ENCODE measurements at regions not wholly inside any gene's neighbourhood (a gene's known extent, or its start where the extent isn't known, plus 50 kb on each side); places are given as distances from the start of the nearest gene placed in this dataset.

DNA sequence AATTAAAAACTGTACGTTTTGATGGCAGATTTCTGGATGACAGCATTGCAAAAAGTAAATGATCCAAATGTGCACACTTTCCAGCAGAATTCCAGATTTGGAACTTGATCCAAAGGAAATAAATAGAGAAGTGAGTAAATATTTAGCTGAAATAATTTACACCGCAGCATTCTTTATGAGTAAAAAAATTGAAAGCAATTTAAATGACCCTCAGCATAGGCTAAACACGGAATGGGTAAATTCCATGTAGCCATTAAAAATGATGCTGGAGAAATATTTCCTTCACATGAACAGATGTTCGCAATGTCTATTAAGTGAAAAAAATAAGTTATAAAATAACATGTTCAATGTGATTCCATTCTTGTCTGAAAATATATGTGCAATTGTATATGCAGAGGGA lies 424.8 kb downstream of the HS3ST3B1 start:
- CTCF ChIA-PET (ENCODE audit: low intra/inter-chr PET ratio, low total read pairs), result no interaction called here
- DNase-seq (ENCODE audit: low spot score), result no peak

More for the DNA sequence above, 424.8 kb downstream of the HS3ST3B1 start:
- no peaks in the 10 kb centered on the region for H3K27me3 ChIP-seq (ENCODE audit: control insufficient read depth in 1 of 2, insufficient read depth in 2 of 2, low read length in 2 of 2)
- H3K4me1 ChIP-seq (ENCODE audit: insufficient read depth, low read length), result no peaks in the 10 kb centered on the region
- H3K4me3 ChIP-seq (replicated peaks in 1 of 3; ENCODE audit: insufficient read depth in 1 of 3, low read depth in 2 of 3, low read length in 3 of 3), result no peak overlapping the region
- ATAC-seq (no peak), FAIRE-seq (no peak)
- 52% methylated on average over 4 of the region's 4 CpGs for WGBS (ENCODE audit: low lambda C conversion rate)
- H3K27ac ChIP-seq (ENCODE audit: extremely low read length, insufficient read depth, low read length), result no peak overlapping the region
- POLR2A ChIA-PET, result no interaction called here
- intact Hi-C loops (cut with micrococcal nuclease; ENCODE audit: unreplicated experiment), result no loop called here
- in situ Hi-C loops (cut with HindIII; ENCODE audit: extremely low pct_ligation_motif_present, low pct_unique_long_range_greater_than_20kb), result no loop called here
- no peak for TF ChIP-seq LRRFIP1 (CRISPR knock-in tag; conservative IDR thresholded peaks at IDR 0.05)
- no peak for TF ChIP-seq MEIS2 (CRISPR knock-in tag; IDR thresholded peaks at IDR 0.05)
- no peak for TF ChIP-seq ZNF776 (CRISPR knock-in tag; IDR thresholded peaks at IDR 0.05)
- TF ChIP-seq ARNT2 (CRISPR knock-in tag; IDR thresholded peaks at IDR 0.05; ENCODE audit: low read depth), result no peak
- TF ChIP-seq ZNF3 (CRISPR knock-in tag; IDR thresholded peaks at IDR 0.05), result no peak
- TF ChIP-seq HNF1A (IDR thresholded peaks at IDR 0.05; ENCODE audit: low read depth), result no peak
- no peak for TF ChIP-seq HNF1A (CRISPR knock-in tag; IDR thresholded peaks at IDR 0.05; ENCODE audit: borderline replicate concordance)
- no peak for TF ChIP-seq ZNF34 (CRISPR knock-in tag; IDR thresholded peaks at IDR 0.05; ENCODE audit: borderline replicate concordance)
- no peak for TF ChIP-seq ZC3H13 (CRISPR knock-in tag; IDR thresholded peaks at IDR 0.05)
- TF ChIP-seq ZNF225 (CRISPR knock-in tag; IDR thresholded peaks at IDR 0.05), result no peak
- no peak for TF ChIP-seq ZNF720 (CRISPR knock-in tag; IDR thresholded peaks at IDR 0.05)
- TF ChIP-seq, protein P1, sequence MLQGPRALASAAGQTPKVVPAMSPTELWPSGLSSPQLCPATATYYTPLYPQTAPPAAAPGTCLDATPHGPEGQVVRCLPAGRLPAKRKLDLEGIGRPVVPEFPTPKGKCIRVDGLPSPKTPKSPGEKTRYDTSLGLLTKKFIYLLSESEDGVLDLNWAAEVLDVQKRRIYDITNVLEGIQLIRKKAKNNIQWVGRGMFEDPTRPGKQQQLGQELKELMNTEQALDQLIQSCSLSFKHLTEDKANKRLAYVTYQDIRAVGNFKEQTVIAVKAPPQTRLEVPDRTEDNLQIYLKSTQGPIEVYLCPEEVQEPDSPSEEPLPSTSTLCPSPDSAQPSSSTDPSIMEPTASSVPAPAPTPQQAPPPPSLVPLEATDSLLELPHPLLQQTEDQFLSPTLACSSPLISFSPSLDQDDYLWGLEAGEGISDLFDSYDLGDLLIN (CRISPR knock-in tag; IDR thresholded peaks at IDR 0.05; ENCODE audit: borderline replicate concordance), result no peak
- no peak for TF ChIP-seq HCFC1 (IDR thresholded peaks at IDR 0.05; ENCODE audit: low read depth, low read length)
- TF ChIP-seq NFATC3 (CRISPR knock-in tag; IDR thresholded peaks at IDR 0.05), result no peak
- no peak overlapping the region for H3K4me2 ChIP-seq (ENCODE audit: low read depth, low read length)
- H3K36me3 ChIP-seq (replicated peaks in 1 of 2; ENCODE audit: control insufficient read depth in 1 of 2, insufficient read depth in 2 of 2, low read length in 2 of 2), result no peaks in the 10 kb centered on the region
- no peak overlapping the region for H3K9ac ChIP-seq (ENCODE audit: insufficient read depth, low read depth, low read length)
- BruUV-seq (replicated peaks), result TSS peak; percentile 25
- no peak overlapping the region for H2AFZ ChIP-seq (ENCODE audit: low read length)
- no peaks in the 10 kb centered on the region for H3K79me2 ChIP-seq (ENCODE audit: insufficient read depth, low read length)
- no peaks in the 10 kb centered on the region for H3K9me3 ChIP-seq (ENCODE audit: low read length)
- no peaks in the 10 kb centered on the region for H4K20me1 ChIP-seq (ENCODE audit: insufficient read depth, low read length)

Measured in HepG2 (cell line).